Activated CD4-positive, alpha-beta memory T cell treated with anti-CD3 and anti-CD28 coated beads, Interleukin-2, amount 10 ng/mL, durations not matched to agents 7 days and 5 days (primary cell): ENCODE measurements at regions not wholly inside any gene's neighbourhood (a gene's known extent, or its start where the extent isn't known, plus 50 kb on each side); places are given as distances from the start of the nearest gene placed in this dataset.

ENCODE experiments used
- CTCF ChIA-PET: fragments of 350-600 bp; sonication (Branson Sonifier 250); formaldehyde crosslinking; loops from one replicate; lab custom pipeline; 2021; ENCODE audit warnings: antibody characterized with exemption, inconsistent platforms; lab: Charles Lee
- POLR2A ChIA-PET: fragments of 350-600 bp; sonication (Branson Sonifier 250); formaldehyde crosslinking; loops from one replicate; lab custom pipeline; 2021; ENCODE audit warnings: antibody characterized with exemption; lab: Charles Lee
- DNase-seq: peaks from one replicate; pipeline ENCODE4 v3.0.0-alpha.2; 2020
- H3K27ac Mint-ChIP-seq: one replicate; pipeline ENCODE4 v1.8.0; 2021; ENCODE audit warnings: mild to moderate bottlenecking, mixed read lengths
- H3K27me3 Mint-ChIP-seq: one replicate; pipeline ENCODE4 v1.8.0; 2021; ENCODE audit warnings: mixed read lengths
- H3K36me3 Mint-ChIP-seq: one replicate; pipeline ENCODE4 v1.8.0; 2021; ENCODE audit warnings: low read depth, mixed read lengths
- H3K4me1 Mint-ChIP-seq: one replicate; pipeline ENCODE4 v1.8.0; 2021; ENCODE audit warnings: mixed read lengths
- H3K4me3 Mint-ChIP-seq: one replicate; pipeline ENCODE4 v1.8.0; 2021; ENCODE audit warnings: mild to moderate bottlenecking, mixed read lengths
- H3K9me3 Mint-ChIP-seq: one replicate; pipeline ENCODE4 v1.8.0; 2021; ENCODE audit warnings: mixed read lengths

DNA sequence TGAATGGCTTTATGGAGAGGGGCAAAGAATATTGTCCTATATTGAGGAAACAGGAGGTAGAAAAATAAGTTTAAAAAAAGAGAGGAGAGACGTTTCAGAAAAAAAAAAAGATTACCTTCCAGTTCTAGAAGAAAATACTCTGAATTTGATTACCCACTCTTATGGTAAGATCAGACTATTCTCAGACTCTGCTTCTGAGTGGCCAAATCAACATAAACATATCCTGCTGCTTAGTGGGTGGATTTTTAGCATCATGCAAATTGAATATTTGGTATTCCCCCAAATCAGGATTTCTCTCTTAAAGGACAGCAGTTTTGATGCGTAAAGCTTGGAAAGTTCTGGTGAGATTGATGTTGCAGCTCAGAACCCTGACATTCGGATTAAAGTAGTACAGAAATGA lies 946.6 kb downstream of the TFAP2A start:
- ChIA-PET CTCF (no interaction called here), POLR2A (no interaction called here)
- no peak overlapping the region for H3K4me3 Mint-ChIP-seq
- no peak overlapping the region for H3K27ac Mint-ChIP-seq
- no peaks in the 10 kb centered on the region for H3K4me1 Mint-ChIP-seq
- no peak for DNase-seq
- peaks cover 12% of the 10 kb centered on the region for H3K9me3 Mint-ChIP-seq
- no peaks in the 10 kb centered on the region for H3K36me3 Mint-ChIP-seq
- no peaks in the 10 kb centered on the region for H3K27me3 Mint-ChIP-seq

DNA sequence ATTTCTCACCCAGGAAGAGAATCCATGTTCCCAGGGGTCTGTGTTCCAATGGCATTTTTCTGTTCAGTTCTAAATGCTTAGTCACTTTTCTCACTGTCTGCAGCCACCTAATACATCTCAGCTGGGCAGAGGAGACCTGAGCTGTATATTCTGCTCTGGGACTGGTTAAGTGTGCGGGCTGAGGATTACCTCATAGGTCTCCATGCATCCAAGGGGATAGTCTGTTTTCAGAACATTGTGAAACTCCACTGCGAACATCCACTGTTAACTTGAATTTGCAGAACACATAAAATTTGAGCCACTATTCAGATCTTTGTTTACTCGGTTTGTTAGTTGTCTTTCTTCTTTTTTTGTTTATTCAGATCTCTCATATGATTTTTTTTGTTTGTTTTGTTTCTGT lies 947.1 kb downstream of the TFAP2A start:
- Mint-ChIP-seq H3K27me3 (no peaks in the 10 kb centered on the region), H3K27ac (no peak overlapping the region), H3K9me3 (peaks cover 12% of the 10 kb centered on the region), H3K4me3 (no peak overlapping the region), H3K4me1 (no peaks in the 10 kb centered on the region), H3K36me3 (no peaks in the 10 kb centered on the region)
- no peak for DNase-seq
- POLR2A ChIA-PET: no interaction called here
- CTCF ChIA-PET: no interaction called here

DNA sequence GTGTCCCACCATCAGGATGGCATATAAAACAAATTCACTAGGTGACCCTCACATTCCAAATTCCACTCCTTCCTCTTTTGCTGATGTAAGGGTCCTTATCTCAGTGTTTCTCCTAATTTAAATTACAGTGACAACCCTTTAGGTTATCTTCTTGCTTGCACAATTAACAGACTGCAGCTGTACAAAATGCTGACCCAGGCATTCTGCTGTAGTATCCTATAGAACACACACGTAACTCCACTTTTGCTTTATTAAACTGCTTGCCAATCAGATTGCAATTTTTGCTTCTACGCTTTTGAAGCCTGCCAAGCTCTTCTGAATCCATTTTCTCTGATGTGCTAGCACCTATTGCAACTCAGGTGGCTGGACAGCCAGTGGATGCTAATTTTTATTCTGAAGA lies 950.3 kb downstream of the TFAP2A start:
- H3K9me3 Mint-ChIP-seq: peaks cover 10% of the 10 kb centered on the region
- DNase-seq: no peak
- H3K36me3 Mint-ChIP-seq: no peaks in the 10 kb centered on the region
- no peak overlapping the region for H3K4me3 Mint-ChIP-seq
- CTCF ChIA-PET: no interaction called here
- POLR2A ChIA-PET: no interaction called here
- H3K4me1 Mint-ChIP-seq: no peaks in the 10 kb centered on the region
- H3K27me3 Mint-ChIP-seq: no peaks in the 10 kb centered on the region
- H3K27ac Mint-ChIP-seq: no peak overlapping the region

DNA sequence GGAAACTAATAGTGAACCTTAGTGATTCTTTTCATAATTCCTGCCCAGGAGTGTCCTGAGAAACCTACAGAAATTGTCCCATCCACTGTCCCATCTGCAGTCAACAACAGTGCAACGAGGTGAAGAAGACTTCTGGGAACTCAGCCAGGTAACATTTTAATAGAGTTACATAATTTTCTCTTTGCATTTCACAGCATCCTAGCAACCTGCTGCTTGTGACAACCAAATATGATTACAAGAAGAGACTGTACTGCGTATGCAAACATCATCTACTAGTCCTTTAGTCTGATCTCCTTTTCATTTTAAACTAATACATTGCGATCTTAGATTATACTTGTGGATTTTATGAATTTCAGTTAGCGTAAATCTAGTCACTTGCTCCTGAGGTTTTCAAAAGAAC lies 951.6 kb downstream of the TFAP2A start:
- POLR2A ChIA-PET: no interaction called here
- DNase-seq: no peak
- no peak overlapping the region for H3K27ac Mint-ChIP-seq
- H3K27me3 Mint-ChIP-seq: no peaks in the 10 kb centered on the region
- no peaks in the 10 kb centered on the region for H3K4me1 Mint-ChIP-seq
- H3K36me3 Mint-ChIP-seq: no peaks in the 10 kb centered on the region
- peaks cover 10% of the 10 kb centered on the region for H3K9me3 Mint-ChIP-seq
- no peak overlapping the region for H3K4me3 Mint-ChIP-seq
- CTCF ChIA-PET: no interaction called here

DNA sequence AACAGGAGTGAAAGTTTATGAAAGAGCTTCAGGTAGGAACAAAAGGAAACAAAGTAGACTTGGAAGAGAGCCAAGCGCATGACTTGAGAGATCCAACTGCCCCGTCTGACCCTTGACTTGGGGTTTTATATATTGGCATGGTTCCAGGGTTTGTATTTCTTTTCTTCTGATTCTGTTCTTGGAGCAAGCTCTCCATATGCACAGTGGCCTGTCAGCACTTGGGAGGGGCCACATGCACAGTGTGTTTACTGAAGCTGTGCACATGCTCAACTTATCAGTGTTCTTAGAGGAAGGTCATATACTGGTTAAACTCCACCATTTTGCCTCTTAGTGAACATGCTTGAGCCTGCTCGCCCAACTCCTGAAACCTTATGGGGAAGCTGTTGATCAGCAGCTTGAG lies 953.7 kb downstream of the TFAP2A start:
- no peaks in the 10 kb centered on the region for H3K27me3 Mint-ChIP-seq
- H3K4me3 Mint-ChIP-seq: no peak overlapping the region
- DNase-seq: no peak
- peaks cover 2% of the 10 kb centered on the region for H3K9me3 Mint-ChIP-seq
- CTCF ChIA-PET: no interaction called here
- POLR2A ChIA-PET: no interaction called here
- H3K4me1 Mint-ChIP-seq: no peaks in the 10 kb centered on the region
- no peak overlapping the region for H3K27ac Mint-ChIP-seq
- H3K36me3 Mint-ChIP-seq: no peaks in the 10 kb centered on the region

DNA sequence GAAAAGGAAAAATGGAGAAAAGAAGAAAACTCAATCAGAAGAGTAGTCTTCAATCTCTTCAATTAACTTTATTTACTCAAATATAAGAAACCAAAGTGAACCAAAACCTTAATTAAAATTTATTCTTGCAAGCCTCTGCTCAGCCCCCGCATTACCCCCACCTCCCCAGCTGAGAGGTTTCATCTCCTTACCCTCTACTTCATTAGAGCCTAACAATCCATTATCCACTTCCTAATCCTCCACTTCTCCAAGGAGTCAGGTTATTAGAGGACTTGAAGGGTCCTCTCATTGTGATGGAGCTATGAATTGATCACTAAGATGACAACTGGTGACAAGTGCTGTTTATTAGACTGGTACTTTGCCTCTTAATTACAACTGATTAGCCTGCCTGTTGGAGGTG lies 956.5 kb downstream of the TFAP2A start:
- no peak overlapping the region for H3K4me3 Mint-ChIP-seq
- CTCF ChIA-PET: no interaction called here
- POLR2A ChIA-PET: no interaction called here
- no peaks in the 10 kb centered on the region for H3K36me3 Mint-ChIP-seq
- DNase-seq: no peak
- no peaks in the 10 kb centered on the region for H3K4me1 Mint-ChIP-seq
- H3K27me3 Mint-ChIP-seq: no peaks in the 10 kb centered on the region
- peaks cover 2% of the 10 kb centered on the region for H3K9me3 Mint-ChIP-seq
- H3K27ac Mint-ChIP-seq: no peak overlapping the region

DNA sequence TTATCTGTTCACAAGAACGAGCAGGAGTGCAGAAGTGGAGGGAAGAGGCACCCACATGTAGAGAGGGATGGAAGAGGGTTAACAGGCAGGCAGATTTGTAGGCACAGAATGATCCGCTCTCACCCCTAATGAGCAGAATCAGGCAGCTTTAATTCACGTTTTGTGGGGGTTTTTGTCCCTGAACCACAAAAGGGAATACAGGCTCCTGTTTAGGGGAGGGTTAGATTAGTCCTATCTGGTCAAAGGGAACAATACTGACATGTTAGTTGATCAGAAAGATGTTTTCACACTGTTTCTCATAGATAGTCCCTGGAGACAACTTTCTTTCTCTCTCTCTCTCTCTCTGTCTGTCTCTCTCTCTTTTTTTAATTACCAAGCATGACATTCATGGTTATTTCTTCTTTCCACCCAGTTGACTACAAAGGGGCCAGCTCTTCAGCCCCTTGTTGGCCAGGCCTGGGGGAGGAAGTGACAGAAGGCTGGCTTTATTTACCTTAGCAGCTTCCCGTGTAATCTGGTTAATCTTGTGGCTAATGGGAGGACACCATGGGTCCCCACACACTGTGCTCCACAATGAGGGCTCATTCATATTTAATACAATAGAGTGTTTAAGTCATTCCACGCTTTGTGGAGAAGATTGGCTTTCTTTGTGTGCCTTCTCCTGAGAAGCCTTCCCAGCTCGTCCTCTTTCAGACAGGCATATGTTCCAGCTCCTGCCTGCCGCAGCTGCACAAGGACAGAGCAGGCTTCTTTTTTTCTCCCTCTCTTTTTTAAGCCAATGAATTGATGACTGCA lies 958.8 kb downstream of the TFAP2A start:
- H3K9me3 Mint-ChIP-seq: no peaks in the 10 kb centered on the region
- no peak overlapping the region for H3K27ac Mint-ChIP-seq
- no peaks in the 10 kb centered on the region for H3K36me3 Mint-ChIP-seq

DNA sequence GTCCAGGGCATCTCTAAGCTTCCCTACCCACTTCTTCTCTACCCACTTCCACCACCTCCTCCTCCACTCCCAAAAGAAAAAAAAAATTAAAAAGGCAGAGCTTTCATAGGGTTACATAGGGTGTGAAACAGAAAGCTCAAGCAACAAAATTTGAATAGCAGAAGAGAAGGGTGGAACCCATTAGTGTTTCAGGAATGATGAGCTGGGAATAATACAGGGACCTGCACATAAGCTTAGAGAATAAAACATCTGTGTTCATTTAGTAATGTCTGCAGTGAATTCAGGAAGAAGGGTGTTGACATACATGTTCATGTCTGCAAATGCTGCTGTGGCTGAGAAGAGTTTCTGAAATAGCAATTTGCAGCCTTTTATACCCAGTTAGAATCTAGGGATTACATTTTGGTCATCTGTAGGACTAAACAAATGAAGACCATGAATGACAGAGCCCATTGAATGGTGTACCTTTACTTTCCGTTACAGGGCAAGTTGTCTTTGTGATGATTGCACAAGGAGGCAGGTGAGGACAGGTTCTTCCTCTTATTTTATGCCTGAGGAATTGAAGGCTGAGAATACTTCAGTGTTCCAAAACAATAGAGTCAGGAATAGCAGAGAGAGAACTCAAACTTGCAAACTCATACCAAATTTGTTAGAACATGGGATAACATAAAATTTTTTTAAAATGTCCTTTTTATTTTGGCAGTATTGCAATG lies 975.1 kb downstream of the TFAP2A start:
- no peak for DNase-seq
- Mint-ChIP-seq H3K27me3 (no peaks in the 10 kb centered on the region), H3K36me3 (no peaks in the 10 kb centered on the region), H3K4me1 (no peaks in the 10 kb centered on the region), H3K9me3 (peaks cover 6% of the 10 kb centered on the region), H3K27ac (no peak overlapping the region), H3K4me3 (no peak overlapping the region)
- CTCF ChIA-PET: interaction anchor here (0.6 kb wide), 1 partner anchor 1311 kb away, joined by 5 read pairs; no protein-coding TSS in a partner anchor
- POLR2A ChIA-PET: no interaction called here

More for the DNA sequence above, 958.8 kb downstream of the TFAP2A start:
- ChIA-PET POLR2A (no interaction called here), CTCF (no interaction called here)
- Mint-ChIP-seq H3K27me3 (no peaks in the 10 kb centered on the region), H3K4me1 (no peaks in the 10 kb centered on the region), H3K4me3 (no peak overlapping the region)
- no peak for DNase-seq

DNA sequence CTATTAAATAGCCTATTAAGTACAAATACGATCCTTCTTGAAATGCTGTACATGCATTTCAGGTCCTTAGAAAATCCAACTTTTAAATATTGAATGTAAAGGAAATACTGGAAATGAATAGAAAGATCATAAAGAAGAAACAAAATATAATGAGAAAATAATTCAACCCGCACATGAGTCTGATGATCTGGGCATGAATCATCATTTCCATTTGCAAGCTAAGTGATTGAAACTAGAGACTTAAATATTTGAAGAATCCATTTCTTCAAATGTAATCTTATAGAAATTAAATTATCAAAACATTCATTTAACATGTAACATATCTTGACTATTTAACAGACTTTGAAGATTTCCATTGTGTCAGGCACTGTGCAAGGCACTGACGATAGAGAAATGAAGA lies 977.0 kb downstream of the TFAP2A start:
- no peaks in the 10 kb centered on the region for H3K27me3 Mint-ChIP-seq
- no peak overlapping the region for H3K27ac Mint-ChIP-seq
- no peak for DNase-seq
- POLR2A ChIA-PET: no interaction called here
- H3K36me3 Mint-ChIP-seq: no peaks in the 10 kb centered on the region
- H3K9me3 Mint-ChIP-seq: peaks cover 2% of the 10 kb centered on the region
- CTCF ChIA-PET: no interaction called here
- no peaks in the 10 kb centered on the region for H3K4me1 Mint-ChIP-seq
- H3K4me3 Mint-ChIP-seq: no peak overlapping the region

DNA sequence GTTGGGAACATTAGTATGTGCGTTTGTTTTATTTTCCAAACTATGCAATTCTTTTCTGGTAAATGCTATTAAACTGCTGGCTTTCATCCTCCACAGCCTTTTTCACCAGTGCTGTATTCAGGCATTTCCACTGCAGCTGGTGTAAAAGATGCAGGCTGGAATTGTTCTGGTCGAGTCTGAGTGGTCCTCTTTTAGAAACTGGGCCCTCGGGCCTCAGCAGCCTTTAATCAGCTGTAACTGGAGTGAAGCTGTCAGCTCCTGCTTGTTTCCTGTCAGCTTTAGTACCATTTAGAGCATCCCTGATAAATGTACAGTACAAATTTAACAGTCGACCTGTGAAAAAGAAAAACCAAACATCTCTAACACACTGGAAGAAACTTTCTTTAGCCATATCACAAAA lies 979.6 kb downstream of the TFAP2A start:
- no peak for DNase-seq
- CTCF ChIA-PET: interaction anchor here (0.6 kb wide), 1 partner anchor 831 kb away, joined by 6 read pairs; no protein-coding TSS in a partner anchor
- Mint-ChIP-seq H3K36me3 (no peaks in the 10 kb centered on the region), H3K4me3 (no peak overlapping the region), H3K27me3 (no peaks in the 10 kb centered on the region), H3K27ac (no peak overlapping the region), H3K4me1 (no peaks in the 10 kb centered on the region), H3K9me3 (peaks cover 4% of the 10 kb centered on the region)
- POLR2A ChIA-PET: no interaction called here

DNA sequence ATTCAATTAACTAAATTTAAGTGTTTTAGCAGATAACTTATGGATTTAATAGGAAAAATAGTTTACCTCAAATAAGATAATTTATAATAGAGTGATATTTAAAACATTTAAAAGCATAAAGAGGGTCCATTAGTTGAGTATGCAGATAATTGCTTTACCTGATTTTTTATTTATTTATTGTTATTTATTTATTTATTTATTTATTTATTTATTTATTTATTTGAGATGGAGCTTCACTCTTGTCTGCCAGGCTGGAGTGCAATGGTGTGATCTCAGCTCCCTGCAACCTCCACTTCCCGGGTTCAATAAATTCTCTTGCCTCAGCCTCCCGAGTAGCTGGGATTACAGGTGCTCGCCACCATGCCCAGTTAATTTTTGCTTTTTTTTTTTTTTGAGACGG lies 982.9 kb downstream of the TFAP2A start:
- H3K27me3 Mint-ChIP-seq: no peaks in the 10 kb centered on the region
- CTCF ChIA-PET: no interaction called here
- POLR2A ChIA-PET: no interaction called here
- no peak for DNase-seq
- peaks cover 10% of the 10 kb centered on the region for H3K9me3 Mint-ChIP-seq
- H3K27ac Mint-ChIP-seq: no peak overlapping the region
- H3K4me3 Mint-ChIP-seq: no peak overlapping the region
- no peaks in the 10 kb centered on the region for H3K36me3 Mint-ChIP-seq
- H3K4me1 Mint-ChIP-seq: no peaks in the 10 kb centered on the region

DNA sequence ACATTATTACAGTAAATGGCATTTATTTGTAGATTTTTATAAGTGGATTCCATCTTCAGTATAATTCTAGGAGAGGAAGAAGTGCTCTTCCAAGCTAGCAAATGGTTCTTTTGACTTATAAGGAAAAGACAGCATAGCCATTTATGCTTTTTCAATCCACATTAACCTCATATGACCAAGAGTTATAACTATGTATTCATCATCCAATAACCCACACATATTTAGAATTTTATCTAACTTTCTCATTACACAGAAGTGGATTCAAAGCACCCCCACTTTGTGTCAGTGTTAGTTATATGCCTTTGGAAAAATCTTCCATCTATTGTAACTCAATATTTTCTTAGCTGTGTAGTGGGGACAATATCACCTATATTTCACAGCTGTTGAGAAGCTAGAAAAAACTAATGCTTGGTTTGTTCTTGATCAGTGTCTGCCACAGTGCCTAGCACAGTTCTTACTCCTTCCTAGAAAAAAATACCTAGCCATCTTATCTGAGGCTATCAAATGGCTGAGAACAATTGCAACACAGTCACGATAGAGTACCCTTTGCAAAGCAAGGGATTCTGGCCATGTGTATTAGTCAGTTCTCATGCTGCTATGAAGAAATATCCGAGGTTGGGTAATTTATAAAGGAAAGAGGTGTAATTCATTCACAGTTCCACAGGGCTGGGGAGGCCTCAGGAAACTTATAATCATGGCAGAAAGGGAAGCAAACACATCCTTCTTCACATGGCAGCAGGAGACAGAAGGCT lies 986.3 kb downstream of the TFAP2A start:
- Mint-ChIP-seq H3K9me3 (peaks cover 14% of the 10 kb centered on the region), H3K4me3 (no peak overlapping the region), H3K27ac (no peak overlapping the region), H3K36me3 (no peaks in the 10 kb centered on the region), H3K4me1 (no peaks in the 10 kb centered on the region), H3K27me3 (no peaks in the 10 kb centered on the region)
- no peak for DNase-seq
- CTCF ChIA-PET: no interaction called here
- POLR2A ChIA-PET: no interaction called here

DNA sequence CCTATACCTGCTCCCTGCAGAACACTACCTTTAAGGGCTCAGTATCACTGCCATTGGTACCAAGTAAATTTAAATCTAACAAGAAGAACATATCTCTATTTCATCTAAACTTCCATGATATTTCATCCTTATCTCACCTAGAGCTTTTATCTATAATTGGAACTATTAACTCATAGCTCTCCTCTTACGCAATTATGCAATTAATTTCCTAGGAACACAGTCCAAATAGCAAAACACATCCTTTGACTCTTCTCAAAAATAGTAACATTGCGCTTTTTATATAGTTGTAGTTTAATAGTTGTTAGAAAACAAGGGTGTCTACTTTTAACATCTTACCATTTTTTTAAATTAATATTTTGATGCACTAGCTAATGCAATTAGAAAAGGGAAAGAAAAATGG lies 986.8 kb upstream of the SLC35B3 start:
- POLR2A ChIA-PET: no interaction called here
- Mint-ChIP-seq H3K4me3 (no peak overlapping the region), H3K27me3 (no peaks in the 10 kb centered on the region), H3K36me3 (no peaks in the 10 kb centered on the region), H3K27ac (no peak overlapping the region), H3K4me1 (no peaks in the 10 kb centered on the region), H3K9me3 (peaks cover 9% of the 10 kb centered on the region)
- no peak for DNase-seq
- CTCF ChIA-PET: no interaction called here
